H9 (cell line): ENCODE measurements at regions not wholly inside any gene's neighbourhood (a gene's known extent, or its start where the extent isn't known, plus 50 kb on each side); places are given as distances from the start of the nearest gene placed in this dataset.
A peak's percentile ranks its signal among the peaks of the same experiment; 100 is the strongest.

Source experiments
- DNase-seq: peaks from one replicate; pipeline ENCODE4 v3.0.0-alpha.2; 2017
- H2AFZ ChIP-seq: one replicate; pipeline ENCODE4 v1.6.1; 2013; ENCODE audit warnings: mild to moderate bottlenecking, low read length, control low read depth, moderate library complexity
- H2AK5ac ChIP-seq: 2 replicates; pipeline ENCODE4 v1.6.1; 2013; ENCODE audit warnings: low read length, control low read depth, mixed read lengths; ENCODE audit not compliant: insufficient read length
- H2BK120ac ChIP-seq: one replicate; pipeline ENCODE4 v1.6.1; 2013; ENCODE audit warnings: low read depth, mild to moderate bottlenecking, low read length, control low read depth, inconsistent platforms; ENCODE audit not compliant: poor library complexity, severe bottlenecking
- H2BK12ac ChIP-seq: 2 replicates; pipeline ENCODE4 v1.6.1; 2013; ENCODE audit warnings: low read length, control low read depth, mixed read lengths, low read depth; ENCODE audit not compliant: insufficient read length
- H2BK15ac ChIP-seq: 2 replicates; pipeline ENCODE4 v1.6.1; 2013; ENCODE audit warnings: low read depth, low read length, control low read depth
- H2BK20ac ChIP-seq: one replicate; pipeline ENCODE4 v1.6.1; 2013; ENCODE audit warnings: low read depth, mild to moderate bottlenecking, low read length, control low read depth, inconsistent platforms; ENCODE audit not compliant: poor library complexity, severe bottlenecking
- H2BK5ac ChIP-seq: 2 replicates; pipeline ENCODE4 v1.6.1; 2013; ENCODE audit warnings: low read length, control low read depth, mixed read lengths; ENCODE audit not compliant: insufficient read length
- H3K14ac ChIP-seq: 2 replicates; pipeline ENCODE4 v1.6.1; 2013; ENCODE audit warnings: low read length, control low read depth; ENCODE audit not compliant: insufficient read depth
- H3K18ac ChIP-seq: 2 replicates; pipeline ENCODE4 v1.6.1; 2013; ENCODE audit warnings: low read depth, mild to moderate bottlenecking, mixed read lengths, low read length, control low read depth; ENCODE audit not compliant: insufficient read length
- H3K23ac ChIP-seq: 2 replicates; pipeline ENCODE4 v1.6.1; 2013; ENCODE audit warnings: low read length, control low read depth, mixed read lengths, low read depth; ENCODE audit not compliant: insufficient read length
- H3K23me2 ChIP-seq: 2 replicates; pipeline ENCODE4 v1.6.1; 2013; ENCODE audit warnings: low read depth, mild to moderate bottlenecking, mixed read lengths, low read length, control low read depth; ENCODE audit not compliant: insufficient read length, poor library complexity, severe bottlenecking
- H3K27ac ChIP-seq: 2 replicates; pipeline ENCODE4 v1.5.1; 2013; ENCODE audit warnings: low read length, control low read depth, mixed read lengths, low read depth; ENCODE audit not compliant: insufficient read length
- H3K27me3 ChIP-seq: 2 replicates; pipeline ENCODE4 v1.6.1; 2013; ENCODE audit warnings: low read length, control low read depth, inconsistent platforms; ENCODE audit not compliant: insufficient read depth
- H3K4ac ChIP-seq: 2 replicates; pipeline ENCODE4 v1.6.1; 2013; ENCODE audit warnings: low read depth, mild to moderate bottlenecking, control low read depth, inconsistent platforms, low read length, moderate library complexity
- H3K4me1 ChIP-seq: 2 replicates; pipeline ENCODE4 v1.6.1; 2013; ENCODE audit warnings: low read length, control low read depth, inconsistent platforms; ENCODE audit not compliant: insufficient read depth
- H3K4me2 ChIP-seq: 2 replicates; pipeline ENCODE4 v1.6.1; 2013; ENCODE audit warnings: low read length, control low read depth, mixed read lengths; ENCODE audit not compliant: insufficient read length, insufficient read depth
- H3K56ac ChIP-seq: 2 replicates; pipeline ENCODE4 v1.6.1; 2013; ENCODE audit warnings: low read depth, mild to moderate bottlenecking, mixed read lengths, low read length, control low read depth; ENCODE audit not compliant: insufficient read length
- H3K79me1 ChIP-seq: 2 replicates; pipeline ENCODE4 v1.6.1; 2013; ENCODE audit warnings: low read depth, mild to moderate bottlenecking, moderate library complexity, low read length, control low read depth, inconsistent platforms; ENCODE audit not compliant: insufficient read depth, poor library complexity, severe bottlenecking
- H3K79me2 ChIP-seq: 2 replicates; pipeline ENCODE4 v1.6.1; 2013; ENCODE audit warnings: low read length, control low read depth, inconsistent platforms; ENCODE audit not compliant: insufficient read depth
- H3K9ac ChIP-seq: 2 replicates; pipeline ENCODE4 v1.6.1; 2013; ENCODE audit warnings: low read length, control low read depth, mixed read lengths; ENCODE audit not compliant: insufficient read length; ENCODE audit errors: extremely low read depth
- H3K9me3 ChIP-seq: one replicate; pipeline ENCODE4 v1.6.1; 2013; ENCODE audit warnings: low read depth, low read length, inconsistent platforms; ENCODE audit not compliant: control insufficient read depth
- H3T11ph ChIP-seq: one replicate; pipeline ENCODE4 v1.6.1; 2013; ENCODE audit warnings: mild to moderate bottlenecking, low read length, control low read depth, inconsistent platforms
- H4K20me1 ChIP-seq: one replicate; pipeline ENCODE4 v1.6.1; 2013; ENCODE audit not compliant: control insufficient read depth, insufficient read length, insufficient read depth
- H4K5ac ChIP-seq: 2 replicates; pipeline ENCODE4 v1.6.1; 2013; ENCODE audit warnings: low read depth, mild to moderate bottlenecking, mixed read lengths, low read length, control low read depth; ENCODE audit not compliant: insufficient read length
- H4K8ac ChIP-seq: replicated peaks from 2 replicates; pipeline ENCODE4 v1.6.1; 2013; ENCODE audit warnings: low read length, control low read depth, mixed read lengths, low read depth; ENCODE audit not compliant: insufficient read length
- H4K91ac ChIP-seq: 2 replicates; pipeline ENCODE4 v1.6.1; 2013; ENCODE audit warnings: low read depth, mild to moderate bottlenecking, moderate library complexity, mixed read lengths, low read length, control low read depth; ENCODE audit not compliant: insufficient read length
- H3K27ac Mint-ChIP-seq, 3 experiments: 2 replicates in 2 of 3; 3 replicates in 1 of 3; pipeline ENCODE4 v1.8.0; 2020 to 2021; ENCODE audit warnings: mixed read lengths in 3 of 3, mild to moderate bottlenecking in 1 of 3, moderate library complexity in 1 of 3
- H3K27me3 Mint-ChIP-seq: 2 replicates; pipeline ENCODE4 v1.8.0; 2021; ENCODE audit warnings: low read depth, mild to moderate bottlenecking, moderate library complexity, mixed read lengths
- H3K36me3 Mint-ChIP-seq, 3 experiments: 2 replicates in 2 of 3; 3 replicates in 1 of 3; pipeline ENCODE4 v1.8.0; 2020 to 2021; ENCODE audit warnings: low read depth in 3 of 3, mixed read lengths in 3 of 3; ENCODE audit not compliant: insufficient read depth in 1 of 3
- H3K4me1 Mint-ChIP-seq, 2 experiments: 2 replicates each; pipeline ENCODE4 v1.8.0; 2020; ENCODE audit warnings: mixed read lengths in 2 of 2
- H3K4me3 Mint-ChIP-seq, 2 experiments: 2 replicates in 1 of 2; 3 replicates in 1 of 2; pipeline ENCODE4 v1.8.0; 2020 to 2021; ENCODE audit warnings: mild to moderate bottlenecking in 2 of 2, mixed read lengths in 2 of 2, moderate library complexity in 1 of 2
- H3K9me3 Mint-ChIP-seq, 2 experiments: 2 replicates in 1 of 2; 3 replicates in 1 of 2; pipeline ENCODE4 v1.8.0; 2020; ENCODE audit warnings: mild to moderate bottlenecking in 2 of 2, mixed read lengths in 2 of 2, moderate library complexity in 1 of 2
- CTCF ChIP-seq: fragments of 200-600 bp; sonication (generic); conservative IDR thresholded peaks from 3 replicates; pipeline ENCODE4 v1.8.0; 2021; ENCODE audit warnings: antibody characterized with exemption, mild to moderate bottlenecking
- WGBS: extraction: QIAGEN DNeasy Blood & Tissue Kit; methylation state at CpG from one replicate; pipeline ENCODE4 v1.1.7; 2013; ENCODE audit warnings: missing lambda C conversion rate, low lambda C conversion rate, mixed read lengths; ENCODE audit not compliant: insufficient read length; ENCODE audit errors: extremely low coverage; 5-methylcytosine and 5-hydroxymethylcytosine counted together

GRCh38 chr16:59201160-59201559 is 467.0 kb upstream of the GOT2 start:
- Histone ChIP-seq H3K9me3 (no peaks in the 10 kb centered on the region), H3K4me1 (no peaks in the 10 kb centered on the region), H2BK15ac (no peak overlapping the region), H3K79me1 (no peaks in the 10 kb centered on the region), H2BK12ac (no peak overlapping the region), H3K14ac (no peak overlapping the region), H2BK5ac (no peak overlapping the region), H3K4ac (no peak overlapping the region), H3K4me2 (no peak overlapping the region), H4K91ac (no peak overlapping the region), H3K9ac (no peak overlapping the region), H2BK120ac (no peak overlapping the region), H2AFZ (no peak overlapping the region), H3K79me2 (no peaks in the 10 kb centered on the region), H3K23me2 (no peaks in the 10 kb centered on the region), H3K27ac (no peak overlapping the region), H3K56ac (no peak overlapping the region), H3T11ph (no peak overlapping the region), H3K18ac (no peak overlapping the region), H4K20me1 (no peaks in the 10 kb centered on the region), H4K8ac (no peak overlapping the region), H2BK20ac (peak overlapping the region; percentile 60), H3K23ac (no peak overlapping the region), H4K5ac (no peak overlapping the region), H3K27me3 (no peaks in the 10 kb centered on the region), H2AK5ac (no peak overlapping the region)
- no peak for TF ChIP-seq CTCF
- Mint-ChIP-seq H3K9me3 (no peaks in the 10 kb centered on the region), H3K36me3 (peaks cover 0 to 2% (median 0%) of the 10 kb centered on the region in 3 experiments; a peak in 2 of 7 replicates), H3K27me3 (no peaks in the 10 kb centered on the region), H3K4me1 (peaks cover 14% of the 10 kb centered on the region in 2 experiments), H3K4me3 (no peak overlapping the region), H3K27ac (peak overlapping the region in 2 of 3 experiments; percentile 60 to 76; a peak in 4 of 7 replicates)
- no peak for DNase-seq
- no CpG with 5 or more reads among the region's 2 CpGs for WGBS
